Transverse colon (tissue), 4 donors: ENCODE measurements at regions not wholly inside any gene's neighbourhood (a gene's known extent, or its start where the extent isn't known, plus 50 kb on each side); places are given as distances from the start of the nearest gene placed in this dataset.
"Not testable (repeated sequence)": the region's sequence is repeated elsewhere in the genome, so short reads cannot be mapped to it uniquely, and the experiment has no call there.

Experiments
- DNase-seq: peaks from one replicate; pipeline ENCODE4 v3.0.0-alpha.2; 2019
- H3K27ac ChIP-seq, 4 donors: fragments of 200-600 bp; sonication (generic); 2 replicates each; pipeline ENCODE4 v1.5.1; 2016 to 2018; ENCODE audit warnings: inconsistent platforms in 4 of 4
- H3K27me3 ChIP-seq: fragments of 200-600 bp; sonication (generic); 2 replicates; pipeline ENCODE4 v1.5.1; 2017; ENCODE audit warnings: inconsistent platforms
- H3K36me3 ChIP-seq, 4 donors: fragments of 200-600 bp; sonication (generic); 2 replicates each; pipeline ENCODE4 v1.5.1; 2017 to 2019; ENCODE audit warnings: inconsistent platforms in 4 of 4
- H3K4me1 ChIP-seq, 4 donors: fragments of 200-600 bp; sonication (generic); 2 replicates each; pipeline ENCODE4 v1.5.1; 2017 to 2020; ENCODE audit warnings: inconsistent platforms in 4 of 4
- H3K4me3 ChIP-seq, 4 donors: fragments of 200-600 bp; sonication (generic); 1 replicate in 1 of 4; 2 replicates in 3 of 4; pipeline versions ENCODE4 v1.5.1 to v1.6.1; 2017 to 2019; ENCODE audit warnings: inconsistent platforms in 4 of 4
- H3K9me3 ChIP-seq, 2 donors: fragments of 200-600 bp; sonication (generic); 2 replicates each; pipeline ENCODE4 v1.5.1; 2017 to 2019; ENCODE audit warnings: inconsistent platforms in 2 of 2
- CTCF ChIP-seq, 5 experiments: fragments of 200-600 bp in 3 of 5; fragments of 450-650 bp in 2 of 5; sonication (generic) in 3 of 5; IDR thresholded peaks; 1 replicate in 2 of 5; 2 replicates in 3 of 5; pipeline ENCODE4 v1.5.1; 2016 to 2017; ENCODE audit warnings: antibody characterized with exemption in 5 of 5, inconsistent platforms in 3 of 5, mild to moderate bottlenecking in 2 of 5, moderate library complexity in 1 of 5
- EP300 ChIP-seq: sonication (generic); formaldehyde crosslinking; IDR thresholded peaks from one replicate; pipeline ENCODE4 v1.6.1; 2017; ENCODE audit warnings: antibody characterized with exemption, low read depth
- POLR2A ChIP-seq: fragments of 450-650 bp; IDR thresholded peaks from one replicate; pipeline ENCODE4 v1.6.1; 2016; ENCODE audit warnings: antibody characterized with exemption, mild to moderate bottlenecking, moderate library complexity
- POLR2AphosphoS5 ChIP-seq, 3 donors: sonication (generic); formaldehyde crosslinking; IDR thresholded peaks; one replicate each; pipeline ENCODE4 v1.6.1; 2016; ENCODE audit warnings: antibody characterized with exemption in 3 of 3
- WGBS, 2 donors: methylation state at CpG; one replicate each; pipeline ENCODE4 v1.1.5; 2018; ENCODE audit warnings: low coverage in 1 of 2; 5-methylcytosine and 5-hydroxymethylcytosine counted together
- in situ Hi-C, 4 donors: fragments of 200-750 bp; cut with MboI; loops; one replicate each; pipeline versions ENCODE4 v1.15.0 to v1.15.1; 2017; ENCODE audit warnings: low sequenced_read_pairs in 3 of 4, low pct_ligation_motif_present in 1 of 4, low pct_unique_long_range_greater_than_20kb in 1 of 4
- intact Hi-C: fragments of 100-400 bp; cut with DNase I; formaldehyde crosslinking; loops from one replicate; pipeline ENCODE4 v1.15.1; 2023; ENCODE audit warnings: low total_unique reads

- intact Hi-C loops, result no loop called here
- no peaks in the 10 kb centered on the region for H3K4me1 ChIP-seq
- no peaks in the 10 kb centered on the region for H3K9me3 ChIP-seq
- H3K36me3 ChIP-seq, result no peaks in the 10 kb centered on the region
- no peak overlapping the region for H3K27ac ChIP-seq
- no peak for DNase-seq
- no peaks in the 10 kb centered on the region for H3K27me3 ChIP-seq
- TF ChIP-seq POLR2AphosphoS5 (IDR thresholded peaks at IDR 0.05) (no peak), CTCF (IDR thresholded peaks at IDR 0.05) (no peak), EP300 (no peak), POLR2A (no peak)
- WGBS, 2 donors, result 40 to 73% methylated on average over 1 of the region's 1 CpG
- in situ Hi-C loops, result no loop called here
- no peak overlapping the region for H3K4me3 ChIP-seq
These were observed 115.1 kb upstream of the CHODL start for GRCh38 chr21:18129526-18129925.

- no peak overlapping the region for H3K27ac ChIP-seq
- no peak for DNase-seq
- no peaks in the 10 kb centered on the region for H3K4me1 ChIP-seq
- no peak for TF ChIP-seq CTCF (IDR thresholded peaks at IDR 0.05)
- TF ChIP-seq POLR2AphosphoS5 (IDR thresholded peaks at IDR 0.05), result no peak
- TF ChIP-seq EP300, result no peak
- no peak for TF ChIP-seq POLR2A
- WGBS, 2 donors, result 55 to 64% methylated on average over 1 of the region's 1 CpG
- H3K36me3 ChIP-seq, result no peaks in the 10 kb centered on the region
- H3K9me3 ChIP-seq, result no peaks in the 10 kb centered on the region
- intact Hi-C loops, result no loop called here
- no peaks in the 10 kb centered on the region for H3K27me3 ChIP-seq
- H3K4me3 ChIP-seq, result no peak overlapping the region
- in situ Hi-C loops, result no loop called here
These were observed 126.1 kb upstream of the CHODL start for GRCh38 chr21:18118566-18118965.

GRCh38 chr21:18117176-18117575 lies 127.5 kb upstream of the CHODL start:
- TF ChIP-seq POLR2A, result no peak
- no peak overlapping the region for H3K4me3 ChIP-seq
- in situ Hi-C loops, result no loop called here

GRCh38 chr21:18114810-18115209 lies 129.8 kb upstream of the CHODL start:
- Histone ChIP-seq H3K27ac (no peak overlapping the region), H3K36me3 (no peaks in the 10 kb centered on the region), H3K4me3 (no peak overlapping the region), H3K27me3 (no peaks in the 10 kb centered on the region), H3K9me3 (no peaks in the 10 kb centered on the region), H3K4me1 (no peaks in the 10 kb centered on the region)
- 58% methylated on average over 1 of the region's 1 CpG; no CpG with 5 or more reads in 1 of the 2 donors for WGBS, 2 donors
- in situ Hi-C loops, result no loop called here
- intact Hi-C loops, result no loop called here
- DNase-seq, result no peak
- TF ChIP-seq POLR2A (no peak), EP300 (no peak), CTCF (IDR thresholded peaks at IDR 0.05) (no peak), POLR2AphosphoS5 (IDR thresholded peaks at IDR 0.05) (no peak)

More at GRCh38 chr21:18117176-18117575, 127.5 kb upstream of the CHODL start:
- 55% methylated on average over 1 of the region's 1 CpG; no CpG with 5 or more reads in 1 of the 2 donors for WGBS, 2 donors
- Histone ChIP-seq H3K27ac (no peak overlapping the region), H3K4me1 (no peaks in the 10 kb centered on the region), H3K9me3 (no peaks in the 10 kb centered on the region), H3K27me3 (no peaks in the 10 kb centered on the region), H3K36me3 (no peaks in the 10 kb centered on the region)
- DNase-seq, result no peak
- intact Hi-C loops, result no loop called here

- intact Hi-C loops, result no loop called here
- no peak overlapping the region for H3K27ac ChIP-seq
- no peaks in the 10 kb centered on the region for H3K4me1 ChIP-seq
- H3K4me3 ChIP-seq, result no peak overlapping the region
- TF ChIP-seq POLR2AphosphoS5 (IDR thresholded peaks at IDR 0.05), result no peak
- no peak for TF ChIP-seq CTCF (IDR thresholded peaks at IDR 0.05)
- no peak for TF ChIP-seq POLR2A
- no peak for TF ChIP-seq EP300
- in situ Hi-C loops, result no loop called here
- H3K36me3 ChIP-seq, result no peaks in the 10 kb centered on the region
- no peaks in the 10 kb centered on the region for H3K9me3 ChIP-seq
- no peak for DNase-seq
- no peaks in the 10 kb centered on the region for H3K27me3 ChIP-seq
These were observed 139.8 kb upstream of the CHODL start for GRCh38 chr21:18104802-18105201.

GRCh38 chr21:18096413-18096812 lies 148.2 kb upstream of the CHODL start:
- H3K4me1 ChIP-seq, H3K27me3 ChIP-seq, H3K4me3 ChIP-seq, H3K36me3 ChIP-seq, DNase-seq, in situ Hi-C loops, intact Hi-C loops, H3K27ac ChIP-seq: not testable (repeated sequence)
- H3K9me3 ChIP-seq, result peaks cover 4 to 11% of the 10 kb centered on the region in 2 donors
- 85% methylated on average over 2 of the region's 2 CpGs; no CpG with 5 or more reads in 1 of the 2 donors for WGBS, 2 donors
